HCT116 (cell line): ENCODE measurements at regions not wholly inside any gene's neighbourhood (a gene's known extent, or its start where the extent isn't known, plus 50 kb on each side); places are given as distances from the start of the nearest gene placed in this dataset.

Source experiments
- ATAC-seq: fragments of 200-7000 bp; cut with Tn5 transposase; 2 replicates; pipeline ENCODE4 v1.9.1; 2020; ENCODE audit warnings: mild to moderate bottlenecking, moderate library complexity
- BruUV-seq: library from RNA; stranded (reverse); fragments of 400-500 nt; replicated peaks from 2 replicates; lab custom pipeline; 2021; lab: Mats Ljungman, UMichigan
- CTCF ChIA-PET: fragments of 300-600 bp; sonication (Branson Sonifier 250); formaldehyde crosslinking; loops from one replicate; lab custom pipeline; 2021; ENCODE audit warnings: antibody characterized with exemption; lab: Charles Lee
- POLR2A ChIA-PET: fragments of 300-600, 350-600 bp; sonication (Branson Sonifier 250); formaldehyde crosslinking; loops from one replicate; lab custom pipeline; 2021; ENCODE audit warnings: antibody characterized with exemption; lab: Charles Lee
- RAD21 ChIA-PET, 2 experiments: fragments of 300-600 bp; sonication (Branson Sonifier 250); formaldehyde crosslinking; loops; one replicate each; lab custom pipeline; 2023; ENCODE audit warnings: low total read pairs in 2 of 2; ENCODE audit not compliant: uncharacterized antibody in 2 of 2, unreplicated experiment in 2 of 2, low non-redundant PET in 1 of 2; lab: Charles Lee
- DNase-seq: peaks from one replicate; pipeline ENCODE4 v3.0.0-alpha.2; 2010; ENCODE audit warnings: low read depth, low spot score
- H2AFZ ChIP-seq: fragments of 200-600 bp; shearing (Covaris generic), sonication (generic); 2 replicates; pipeline ENCODE4 v1.6.1; 2017; ENCODE audit warnings: low read depth, mixed run types, mixed read lengths, antibody characterized with exemption, low read length; ENCODE audit not compliant: poor library complexity, severe bottlenecking
- H3K27ac ChIP-seq: 2 replicates; pipeline ENCODE4 v1.5.1; 2012; ENCODE audit warnings: low read depth, low read length
- H3K27me3 ChIP-seq: fragments of 200-600 bp; sonication (generic); 2 replicates; pipeline ENCODE4 v1.6.1; 2016; ENCODE audit warnings: mixed run types, low read length, mixed read lengths; ENCODE audit not compliant: insufficient read depth
- H3K36me3 ChIP-seq, 2 experiments: fragments of 200-500 bp in 1 of 2; fragments of 200-600 bp in 1 of 2; sonication (Bioruptor generic) in 1 of 2; sonication (generic) in 1 of 2; 2 replicates each; pipeline versions ENCODE4 v1.5.1 to v1.6.1; 2014 to 2016; ENCODE audit warnings: low read length in 2 of 2, inconsistent platforms in 1 of 2, mixed read lengths in 1 of 2, mixed run types in 1 of 2; ENCODE audit not compliant: insufficient read depth in 2 of 2, control insufficient read depth in 1 of 2
- H3K4me1 ChIP-seq, 2 experiments: fragments of 200-600 bp in 1 of 2; sonication (generic) in 1 of 2; 2 replicates each; pipeline versions ENCODE4 v1.5.1 to v1.6.1; 2012 to 2017; ENCODE audit warnings: low read length in 2 of 2, inconsistent platforms in 1 of 2, mild to moderate bottlenecking in 1 of 2, mixed read lengths in 1 of 2, mixed run types in 1 of 2, moderate library complexity in 1 of 2; ENCODE audit not compliant: insufficient read depth in 2 of 2, control insufficient read depth in 1 of 2
- H3K4me2 ChIP-seq: fragments of 200-600 bp; sonication (generic); 2 replicates; pipeline ENCODE4 v1.6.1; 2017; ENCODE audit warnings: mixed run types, low read length, mixed read lengths
- H3K4me3 ChIP-seq, 2 experiments: fragments of 200-600 bp in 1 of 2; sonication (generic) in 1 of 2; replicated peaks in 1 of 2; 2 replicates each; pipeline ENCODE4 v1.5.1; 2011 to 2016; ENCODE audit warnings: low read length in 2 of 2, control low read depth in 1 of 2, low read depth in 1 of 2, mild to moderate bottlenecking in 1 of 2, mixed read lengths in 1 of 2, mixed run types in 1 of 2
- H3K79me2 ChIP-seq: fragments of 200-600 bp; sonication (generic); 2 replicates; pipeline ENCODE4 v1.6.1; 2017; ENCODE audit warnings: mild to moderate bottlenecking, mixed run types, low read length, moderate library complexity, mixed read lengths; ENCODE audit not compliant: insufficient read depth
- H3K9ac ChIP-seq: fragments of 200-600 bp; sonication (generic); 2 replicates; pipeline ENCODE4 v1.6.1; 2016; ENCODE audit warnings: low read length, mixed read lengths
- H3K9me2 ChIP-seq: fragments of 200-600 bp; sonication (generic), shearing (Covaris generic); 2 replicates; pipeline ENCODE4 v1.6.1; 2017; ENCODE audit warnings: mixed run types, mild to moderate bottlenecking, moderate library complexity; ENCODE audit not compliant: insufficient read depth
- H3K9me3 ChIP-seq, 2 experiments: fragments of 200-500 bp in 1 of 2; fragments of 200-600 bp in 1 of 2; sonication (Bioruptor generic) in 1 of 2; sonication (generic) in 1 of 2; 2 replicates each; pipeline ENCODE4 v1.6.1; 2014 to 2017; ENCODE audit warnings: low read length in 2 of 2, mixed read lengths in 2 of 2, inconsistent platforms in 1 of 2, low read depth in 1 of 2, mild to moderate bottlenecking in 1 of 2, mixed run types in 1 of 2, moderate library complexity in 1 of 2; ENCODE audit not compliant: control insufficient read depth in 1 of 2, insufficient read depth in 1 of 2
- H4K20me1 ChIP-seq: fragments of 200-600 bp; sonication (generic), shearing (Covaris generic); 2 replicates; pipeline ENCODE4 v1.6.1; 2017; ENCODE audit warnings: mixed run types, mild to moderate bottlenecking, moderate library complexity; ENCODE audit not compliant: insufficient read depth
- CBX3 ChIP-seq: IDR thresholded peaks from 2 replicates; pipeline ENCODE4 v1.6.1; 2012; ENCODE audit warnings: low read depth
- EGR1 ChIP-seq: IDR thresholded peaks from 2 replicates; pipeline ENCODE4 v1.6.1; 2012; ENCODE audit warnings: low read depth
- EZH2 ChIP-seq: fragments of 200-600 bp; sonication (generic); IDR thresholded peaks from 2 replicates; pipeline ENCODE4 v1.6.1; 2017; ENCODE audit warnings: antibody characterized with exemption, mixed run types
- EZH2phosphoT487 ChIP-seq: fragments of 200-600 bp; IDR thresholded peaks from 2 replicates; pipeline ENCODE4 v1.6.1; 2018; ENCODE audit warnings: antibody characterized with exemption, borderline replicate concordance
- FOSL1 ChIP-seq: IDR thresholded peaks from 2 replicates; pipeline ENCODE4 v1.6.1; 2012; ENCODE audit warnings: low read depth
- JUND ChIP-seq: IDR thresholded peaks from 2 replicates; pipeline ENCODE4 v1.6.1; 2012
- POLR2A ChIP-seq: IDR thresholded peaks from 2 replicates; pipeline ENCODE4 v1.7.0; 2011; ENCODE audit warnings: borderline replicate concordance; ENCODE audit not compliant: insufficient read depth, insufficient read length; ENCODE audit errors: extremely low read depth
- POLR2AphosphoS5 ChIP-seq: IDR thresholded peaks from 2 replicates; pipeline ENCODE4 v1.6.1; 2011; ENCODE audit warnings: mild to moderate bottlenecking, low read depth, low read length, moderate library complexity
- SP1 ChIP-seq: IDR thresholded peaks from 2 replicates; pipeline ENCODE4 v1.6.1; 2012; ENCODE audit warnings: low read depth
- TCF7L2 ChIP-seq: IDR thresholded peaks from 2 replicates; pipeline ENCODE4 v1.7.0; 2011; ENCODE audit warnings: borderline replicate concordance, inconsistent platforms; ENCODE audit not compliant: insufficient read depth, insufficient read length; ENCODE audit errors: extremely low read depth
- YY1 ChIP-seq: IDR thresholded peaks from 2 replicates; pipeline ENCODE4 v1.6.1; 2011; ENCODE audit warnings: low read length, low read depth, moderate library complexity, mild to moderate bottlenecking; ENCODE audit not compliant: insufficient replicate concordance; ENCODE audit errors: extremely low read depth
- intact Hi-C: fragments of 100-400 bp; cut with micrococcal nuclease; formaldehyde crosslinking; loops from 2 replicates; pipeline ENCODE4 v1.10.0; 2022
- TF ChIP-seq, protein P1 (sequence below): IDR thresholded peaks from 2 replicates; pipeline ENCODE4 v1.6.1; 2012
- TF ChIP-seq, protein P2 (sequence below): IDR thresholded peaks from 2 replicates; pipeline ENCODE4 v1.6.1; 2012; ENCODE audit warnings: low read depth

- Histone ChIP-seq H3K4me2 (peak overlapping the region; percentile 19; the same call in 1 of the 2 replicates), H3K79me2 (no peaks in the 10 kb centered on the region), H3K9me3 (no peaks in the 10 kb centered on the region), H3K27me3 (no peaks in the 10 kb centered on the region), H3K9ac (no peak overlapping the region), H3K4me1 (peaks cover 0 to 5% of the 10 kb centered on the region in 2 experiments; a peak in 1 of 4 replicates), H3K27ac (no peak overlapping the region), H3K4me3 (no peak overlapping the region), H3K9me2 (no peaks in the 10 kb centered on the region), H3K36me3 (no peaks in the 10 kb centered on the region), H4K20me1 (no peaks in the 10 kb centered on the region), H2AFZ (no peak overlapping the region)
- CTCF ChIA-PET = no interaction called here
- POLR2A ChIA-PET = no interaction called here
- no TSS peak for BruUV-seq
- ATAC-seq (no peak), DNase-seq (no peak)
- TF ChIP-seq EZH2 = no peak
- no peak for TF ChIP-seq SP1
- no peak for TF ChIP-seq POLR2A
- TF ChIP-seq EZH2phosphoT487 = no peak
- no peak for TF ChIP-seq JUND
- no peak for TF ChIP-seq YY1
- TF ChIP-seq FOSL1 = no peak
- TF ChIP-seq, protein P1, sequence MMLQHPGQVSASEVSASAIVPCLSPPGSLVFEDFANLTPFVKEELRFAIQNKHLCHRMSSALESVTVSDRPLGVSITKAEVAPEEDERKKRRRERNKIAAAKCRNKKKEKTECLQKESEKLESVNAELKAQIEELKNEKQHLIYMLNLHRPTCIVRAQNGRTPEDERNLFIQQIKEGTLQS = no peak
- TF ChIP-seq POLR2AphosphoS5 = no peak
- TF ChIP-seq, protein P2, sequence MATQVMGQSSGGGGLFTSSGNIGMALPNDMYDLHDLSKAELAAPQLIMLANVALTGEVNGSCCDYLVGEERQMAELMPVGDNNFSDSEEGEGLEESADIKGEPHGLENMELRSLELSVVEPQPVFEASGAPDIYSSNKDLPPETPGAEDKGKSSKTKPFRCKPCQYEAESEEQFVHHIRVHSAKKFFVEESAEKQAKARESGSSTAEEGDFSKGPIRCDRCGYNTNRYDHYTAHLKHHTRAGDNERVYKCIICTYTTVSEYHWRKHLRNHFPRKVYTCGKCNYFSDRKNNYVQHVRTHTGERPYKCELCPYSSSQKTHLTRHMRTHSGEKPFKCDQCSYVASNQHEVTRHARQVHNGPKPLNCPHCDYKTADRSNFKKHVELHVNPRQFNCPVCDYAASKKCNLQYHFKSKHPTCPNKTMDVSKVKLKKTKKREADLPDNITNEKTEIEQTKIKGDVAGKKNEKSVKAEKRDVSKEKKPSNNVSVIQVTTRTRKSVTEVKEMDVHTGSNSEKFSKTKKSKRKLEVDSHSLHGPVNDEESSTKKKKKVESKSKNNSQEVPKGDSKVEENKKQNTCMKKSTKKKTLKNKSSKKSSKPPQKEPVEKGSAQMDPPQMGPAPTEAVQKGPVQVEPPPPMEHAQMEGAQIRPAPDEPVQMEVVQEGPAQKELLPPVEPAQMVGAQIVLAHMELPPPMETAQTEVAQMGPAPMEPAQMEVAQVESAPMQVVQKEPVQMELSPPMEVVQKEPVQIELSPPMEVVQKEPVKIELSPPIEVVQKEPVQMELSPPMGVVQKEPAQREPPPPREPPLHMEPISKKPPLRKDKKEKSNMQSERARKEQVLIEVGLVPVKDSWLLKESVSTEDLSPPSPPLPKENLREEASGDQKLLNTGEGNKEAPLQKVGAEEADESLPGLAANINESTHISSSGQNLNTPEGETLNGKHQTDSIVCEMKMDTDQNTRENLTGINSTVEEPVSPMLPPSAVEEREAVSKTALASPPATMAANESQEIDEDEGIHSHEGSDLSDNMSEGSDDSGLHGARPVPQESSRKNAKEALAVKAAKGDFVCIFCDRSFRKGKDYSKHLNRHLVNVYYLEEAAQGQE = no peak
- TF ChIP-seq EGR1 = no peak
- TF ChIP-seq TCF7L2 = no peak
- TF ChIP-seq CBX3 = no peak
- intact Hi-C loops = no loop called here
- RAD21 ChIA-PET = no interaction called here
Measured at GRCh38 chr4:19689511-19689910, 562.2 kb upstream of the SLIT2 start.
